Activated naive CD8-positive, alpha-beta T cell treated with anti-CD3 and anti-CD28 coated beads for 36 hours (primary cell): ENCODE measurements at regions not wholly inside any gene's neighbourhood (a gene's known extent, or its start where the extent isn't known, plus 50 kb on each side); places are given as distances from the start of the nearest gene placed in this dataset.

Experiments used
- DNase-seq: peaks from one replicate; pipeline ENCODE4 v3.0.0; 2021
- H3K27ac Mint-ChIP-seq: one replicate; pipeline ENCODE4 v1.8.0; 2022; ENCODE audit warnings: mild to moderate bottlenecking, moderate library complexity, mixed read lengths
- H3K27me3 Mint-ChIP-seq: one replicate; pipeline ENCODE4 v1.8.0; 2022; ENCODE audit warnings: mild to moderate bottlenecking, mixed read lengths
- H3K36me3 Mint-ChIP-seq: one replicate; pipeline ENCODE4 v1.8.0; 2021; ENCODE audit warnings: mild to moderate bottlenecking, mixed read lengths
- H3K4me1 Mint-ChIP-seq: one replicate; pipeline ENCODE4 v1.8.0; 2021; ENCODE audit warnings: mixed read lengths
- H3K4me3 Mint-ChIP-seq: one replicate; pipeline ENCODE4 v1.8.0; 2022; ENCODE audit warnings: mild to moderate bottlenecking, moderate library complexity, mixed read lengths
- H3K9me3 Mint-ChIP-seq: one replicate; pipeline ENCODE4 v1.8.0; 2022; ENCODE audit warnings: mixed read lengths

GRCh38 chr4:138707746-138708677, 307.6 kb upstream of the NOCT start:
- no peak overlapping the region for H3K27ac Mint-ChIP-seq
- H3K27me3 Mint-ChIP-seq = peaks cover 5% of the 10 kb centered on the region
- no peak for DNase-seq
- H3K4me1 Mint-ChIP-seq = no peaks in the 10 kb centered on the region
- H3K36me3 Mint-ChIP-seq = no peaks in the 10 kb centered on the region
- no peaks in the 10 kb centered on the region for H3K9me3 Mint-ChIP-seq
- no peak overlapping the region for H3K4me3 Mint-ChIP-seq

- Mint-ChIP-seq H3K27me3 (peaks cover 5% of the 10 kb centered on the region), H3K4me1 (no peaks in the 10 kb centered on the region), H3K4me3 (no peak overlapping the region), H3K27ac (no peak overlapping the region), H3K9me3 (no peaks in the 10 kb centered on the region), H3K36me3 (no peaks in the 10 kb centered on the region)
- DNase-seq = no peak
Observed at GRCh38 chr4:138706201-138706600, 309.4 kb upstream of the NOCT start.

- Mint-ChIP-seq H3K27me3 (peaks cover 8% of the 10 kb centered on the region), H3K36me3 (no peaks in the 10 kb centered on the region), H3K4me3 (no peak overlapping the region), H3K4me1 (no peaks in the 10 kb centered on the region), H3K9me3 (no peaks in the 10 kb centered on the region), H3K27ac (no peak overlapping the region)
- DNase-seq = no peak
Observed at GRCh38 chr4:138702190-138702824, 313.3 kb upstream of the NOCT start.

- H3K4me3 Mint-ChIP-seq = no peak overlapping the region
- no peaks in the 10 kb centered on the region for H3K9me3 Mint-ChIP-seq
- H3K27me3 Mint-ChIP-seq = peaks cover 26% of the 10 kb centered on the region
- H3K27ac Mint-ChIP-seq = no peak overlapping the region
- no peaks in the 10 kb centered on the region for H3K4me1 Mint-ChIP-seq
- H3K36me3 Mint-ChIP-seq = no peaks in the 10 kb centered on the region
- no peak for DNase-seq
Observed at GRCh38 chr4:138698641-138699040, 316.9 kb upstream of the NOCT start.

GRCh38 chr4:138697851-138698250, 317.7 kb upstream of the NOCT start:
- Mint-ChIP-seq H3K9me3 (no peaks in the 10 kb centered on the region), H3K27ac (no peak overlapping the region), H3K4me3 (no peak overlapping the region), H3K4me1 (no peaks in the 10 kb centered on the region), H3K36me3 (no peaks in the 10 kb centered on the region), H3K27me3 (peaks cover 26% of the 10 kb centered on the region)
- no peak for DNase-seq

- Mint-ChIP-seq H3K9me3 (no peaks in the 10 kb centered on the region), H3K4me3 (no peak overlapping the region), H3K27me3 (peaks cover 26% of the 10 kb centered on the region), H3K4me1 (no peaks in the 10 kb centered on the region), H3K27ac (no peak overlapping the region), H3K36me3 (no peaks in the 10 kb centered on the region)
- no peak for DNase-seq
Observed at GRCh38 chr4:138696771-138697170, 318.8 kb upstream of the NOCT start.

- no peak for DNase-seq
- Mint-ChIP-seq H3K27me3 (peaks cover 26% of the 10 kb centered on the region), H3K27ac (no peak overlapping the region), H3K4me1 (no peaks in the 10 kb centered on the region), H3K36me3 (no peaks in the 10 kb centered on the region), H3K9me3 (no peaks in the 10 kb centered on the region), H3K4me3 (no peak overlapping the region)
Observed at GRCh38 chr4:138696058-138696457, 319.5 kb upstream of the NOCT start.

GRCh38 chr4:138693526-138693925, 322.1 kb upstream of the NOCT start:
- DNase-seq = no peak
- Mint-ChIP-seq H3K27me3 (peaks cover 23% of the 10 kb centered on the region), H3K27ac (no peak overlapping the region), H3K9me3 (no peaks in the 10 kb centered on the region), H3K4me1 (no peaks in the 10 kb centered on the region), H3K4me3 (no peak overlapping the region), H3K36me3 (no peaks in the 10 kb centered on the region)

GRCh38 chr4:138692411-138692810, 323.2 kb upstream of the NOCT start:
- no peaks in the 10 kb centered on the region for H3K9me3 Mint-ChIP-seq
- H3K27me3 Mint-ChIP-seq = peaks cover 19% of the 10 kb centered on the region
- H3K27ac Mint-ChIP-seq = no peak overlapping the region
- no peaks in the 10 kb centered on the region for H3K36me3 Mint-ChIP-seq
- H3K4me3 Mint-ChIP-seq = no peak overlapping the region
- H3K4me1 Mint-ChIP-seq = no peaks in the 10 kb centered on the region
- no peak for DNase-seq

GRCh38 chr4:138689593-138689992, 326.0 kb upstream of the NOCT start:
- Mint-ChIP-seq H3K36me3 (no peaks in the 10 kb centered on the region), H3K27me3 (peaks cover 7% of the 10 kb centered on the region), H3K27ac (no peak overlapping the region), H3K4me1 (no peaks in the 10 kb centered on the region), H3K4me3 (no peak overlapping the region), H3K9me3 (no peaks in the 10 kb centered on the region)
- no peak for DNase-seq

- H3K4me3 Mint-ChIP-seq = no peak overlapping the region
- no peak for DNase-seq
- H3K36me3 Mint-ChIP-seq = no peaks in the 10 kb centered on the region
- no peak overlapping the region for H3K27ac Mint-ChIP-seq
- peaks cover 5% of the 10 kb centered on the region for H3K27me3 Mint-ChIP-seq
- no peaks in the 10 kb centered on the region for H3K4me1 Mint-ChIP-seq
- H3K9me3 Mint-ChIP-seq = no peaks in the 10 kb centered on the region
Observed at GRCh38 chr4:138689187-138689586, 326.4 kb upstream of the NOCT start.

GRCh38 chr4:138688408-138689085, 327.0 kb upstream of the NOCT start:
- H3K9me3 Mint-ChIP-seq = no peaks in the 10 kb centered on the region
- H3K4me3 Mint-ChIP-seq = no peak overlapping the region
- H3K36me3 Mint-ChIP-seq = no peaks in the 10 kb centered on the region
- H3K4me1 Mint-ChIP-seq = no peaks in the 10 kb centered on the region
- H3K27ac Mint-ChIP-seq = no peak overlapping the region
- peaks cover 5% of the 10 kb centered on the region for H3K27me3 Mint-ChIP-seq
- no peak for DNase-seq

- H3K4me3 Mint-ChIP-seq = no peak overlapping the region
- no peaks in the 10 kb centered on the region for H3K36me3 Mint-ChIP-seq
- H3K27ac Mint-ChIP-seq = no peak overlapping the region
Observed at GRCh38 chr4:138686106-138686835, 329.3 kb upstream of the NOCT start.

GRCh38 chr4:138685316-138685715, 330.3 kb upstream of the NOCT start:
- no peaks in the 10 kb centered on the region for H3K36me3 Mint-ChIP-seq
- DNase-seq = no peak

More at GRCh38 chr4:138686106-138686835, 329.3 kb upstream of the NOCT start:
- no peak for DNase-seq
- Mint-ChIP-seq H3K9me3 (no peaks in the 10 kb centered on the region), H3K4me1 (no peaks in the 10 kb centered on the region), H3K27me3 (peaks cover 16% of the 10 kb centered on the region)

More at GRCh38 chr4:138685316-138685715, 330.3 kb upstream of the NOCT start:
- Mint-ChIP-seq H3K9me3 (no peaks in the 10 kb centered on the region), H3K4me1 (no peaks in the 10 kb centered on the region), H3K27ac (no peak overlapping the region), H3K4me3 (no peak overlapping the region), H3K27me3 (peaks cover 23% of the 10 kb centered on the region)
